ENCODE measurements at regions not wholly inside any gene's neighbourhood (a gene's known extent, or its start where the extent isn't known, plus 50 kb on each side); places are given as distances from the start of the nearest gene placed in this dataset.

DNA sequence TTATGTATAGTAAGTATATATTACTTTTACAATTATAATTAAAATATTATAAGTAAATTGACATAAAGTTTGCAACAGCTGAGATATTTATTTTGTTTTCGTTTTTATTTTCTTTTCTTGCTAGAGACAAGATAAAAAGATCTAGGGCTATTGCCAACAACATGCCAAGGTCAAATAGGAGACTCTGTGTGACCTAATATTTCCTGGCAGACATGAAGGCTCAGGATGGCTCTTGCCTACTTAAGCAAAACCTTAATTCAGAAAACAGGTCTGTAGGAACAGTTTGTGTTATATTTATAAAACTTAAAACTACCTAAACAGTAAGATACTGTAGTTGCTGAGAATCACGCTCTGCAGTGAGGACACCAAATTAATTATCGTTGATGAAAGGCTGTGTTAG lies 145.2 kb downstream of the RFC3 start:
- Mint-ChIP-seq H3K4me3 (no peak overlapping the region), H3K27me3 (no peaks in the 10 kb centered on the region), H3K4me1 (ENCODE audit: low read depth) (no peaks in the 10 kb centered on the region), H3K36me3 (ENCODE audit: low read depth) (no peaks in the 10 kb centered on the region), H3K27ac (no peak overlapping the region), H3K9me3 (no peaks in the 10 kb centered on the region)
- POLR2A ChIA-PET, result no interaction called here
- TF ChIP-seq, protein P1, sequence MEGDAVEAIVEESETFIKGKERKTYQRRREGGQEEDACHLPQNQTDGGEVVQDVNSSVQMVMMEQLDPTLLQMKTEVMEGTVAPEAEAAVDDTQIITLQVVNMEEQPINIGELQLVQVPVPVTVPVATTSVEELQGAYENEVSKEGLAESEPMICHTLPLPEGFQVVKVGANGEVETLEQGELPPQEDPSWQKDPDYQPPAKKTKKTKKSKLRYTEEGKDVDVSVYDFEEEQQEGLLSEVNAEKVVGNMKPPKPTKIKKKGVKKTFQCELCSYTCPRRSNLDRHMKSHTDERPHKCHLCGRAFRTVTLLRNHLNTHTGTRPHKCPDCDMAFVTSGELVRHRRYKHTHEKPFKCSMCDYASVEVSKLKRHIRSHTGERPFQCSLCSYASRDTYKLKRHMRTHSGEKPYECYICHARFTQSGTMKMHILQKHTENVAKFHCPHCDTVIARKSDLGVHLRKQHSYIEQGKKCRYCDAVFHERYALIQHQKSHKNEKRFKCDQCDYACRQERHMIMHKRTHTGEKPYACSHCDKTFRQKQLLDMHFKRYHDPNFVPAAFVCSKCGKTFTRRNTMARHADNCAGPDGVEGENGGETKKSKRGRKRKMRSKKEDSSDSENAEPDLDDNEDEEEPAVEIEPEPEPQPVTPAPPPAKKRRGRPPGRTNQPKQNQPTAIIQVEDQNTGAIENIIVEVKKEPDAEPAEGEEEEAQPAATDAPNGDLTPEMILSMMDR (IDR thresholded peaks at IDR 0.05), result no peak
- DNase-seq (no peak), ATAC-seq (ENCODE audit: poor library complexity) (no peak)
- H3K9me3 ChIP-seq (ENCODE audit: control insufficient read depth in 1 of 2, insufficient read depth in 1 of 2, low read length in 2 of 2), result peaks cover 0 to 1% of the 10 kb centered on the region in 2 experiments
- no peaks in the 10 kb centered on the region for H3K36me3 ChIP-seq (ENCODE audit: insufficient read depth, low read length)
- intact Hi-C loops (cut with DNase I, micrococcal nuclease), result no loop called here
- H3K4me1 ChIP-seq (ENCODE audit: insufficient read depth, low read length), result no peaks in the 10 kb centered on the region
- no peaks in the 10 kb centered on the region for H3K27me3 ChIP-seq (ENCODE audit: control insufficient read depth in 1 of 2, insufficient read depth in 2 of 2, low read length in 2 of 2)
- H3K27ac ChIP-seq (ENCODE audit: low read depth in 1 of 2, low read length in 2 of 2), result no peak overlapping the region
- no peak overlapping the region for H3K4me3 ChIP-seq (ENCODE audit: low read length)
- CTCF ChIA-PET, result no interaction called here

DNA sequence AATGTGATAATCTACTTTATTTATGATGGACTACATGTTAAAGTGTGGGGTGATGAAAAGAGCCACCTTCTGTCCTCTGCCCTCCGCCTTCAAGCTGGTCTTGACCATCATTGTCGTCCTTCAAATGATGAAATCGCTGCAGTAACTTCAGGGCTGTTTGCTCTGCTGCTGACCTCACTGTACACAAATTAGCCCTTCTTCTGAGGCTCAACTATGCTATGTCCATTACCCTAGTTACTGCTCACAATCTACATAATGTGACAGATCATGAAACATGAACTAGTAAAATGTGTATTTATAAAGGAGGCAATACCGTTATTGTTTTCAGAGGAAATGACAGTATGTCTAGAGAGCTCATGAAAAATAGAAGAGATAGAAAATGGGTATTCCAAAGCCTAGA lies 145.9 kb downstream of the RFC3 start:
- Mint-ChIP-seq H3K4me1 (ENCODE audit: low read depth) (no peaks in the 10 kb centered on the region), H3K36me3 (ENCODE audit: low read depth) (no peaks in the 10 kb centered on the region), H3K9me3 (no peaks in the 10 kb centered on the region), H3K27me3 (no peaks in the 10 kb centered on the region), H3K27ac (no peak overlapping the region), H3K4me3 (no peak overlapping the region)
- TF ChIP-seq, protein P1 (IDR thresholded peaks at IDR 0.05), result no peak
- ChIA-PET CTCF (no interaction called here), POLR2A (no interaction called here)
- Histone ChIP-seq H3K27ac (ENCODE audit: low read depth in 1 of 2, low read length in 2 of 2) (no peak overlapping the region), H3K4me1 (ENCODE audit: insufficient read depth, low read length) (no peaks in the 10 kb centered on the region), H3K36me3 (ENCODE audit: insufficient read depth, low read length) (no peaks in the 10 kb centered on the region), H3K4me3 (ENCODE audit: low read length) (no peak overlapping the region), H3K9me3 (ENCODE audit: control insufficient read depth in 1 of 2, insufficient read depth in 1 of 2, low read length in 2 of 2) (peaks cover 0 to 4% of the 10 kb centered on the region in 2 experiments), H3K27me3 (ENCODE audit: control insufficient read depth in 1 of 2, insufficient read depth in 2 of 2, low read length in 2 of 2) (no peaks in the 10 kb centered on the region)
- DNase-seq (no peak), ATAC-seq (ENCODE audit: poor library complexity) (no peak)
- intact Hi-C loops (cut with DNase I, micrococcal nuclease), result no loop called here

DNA sequence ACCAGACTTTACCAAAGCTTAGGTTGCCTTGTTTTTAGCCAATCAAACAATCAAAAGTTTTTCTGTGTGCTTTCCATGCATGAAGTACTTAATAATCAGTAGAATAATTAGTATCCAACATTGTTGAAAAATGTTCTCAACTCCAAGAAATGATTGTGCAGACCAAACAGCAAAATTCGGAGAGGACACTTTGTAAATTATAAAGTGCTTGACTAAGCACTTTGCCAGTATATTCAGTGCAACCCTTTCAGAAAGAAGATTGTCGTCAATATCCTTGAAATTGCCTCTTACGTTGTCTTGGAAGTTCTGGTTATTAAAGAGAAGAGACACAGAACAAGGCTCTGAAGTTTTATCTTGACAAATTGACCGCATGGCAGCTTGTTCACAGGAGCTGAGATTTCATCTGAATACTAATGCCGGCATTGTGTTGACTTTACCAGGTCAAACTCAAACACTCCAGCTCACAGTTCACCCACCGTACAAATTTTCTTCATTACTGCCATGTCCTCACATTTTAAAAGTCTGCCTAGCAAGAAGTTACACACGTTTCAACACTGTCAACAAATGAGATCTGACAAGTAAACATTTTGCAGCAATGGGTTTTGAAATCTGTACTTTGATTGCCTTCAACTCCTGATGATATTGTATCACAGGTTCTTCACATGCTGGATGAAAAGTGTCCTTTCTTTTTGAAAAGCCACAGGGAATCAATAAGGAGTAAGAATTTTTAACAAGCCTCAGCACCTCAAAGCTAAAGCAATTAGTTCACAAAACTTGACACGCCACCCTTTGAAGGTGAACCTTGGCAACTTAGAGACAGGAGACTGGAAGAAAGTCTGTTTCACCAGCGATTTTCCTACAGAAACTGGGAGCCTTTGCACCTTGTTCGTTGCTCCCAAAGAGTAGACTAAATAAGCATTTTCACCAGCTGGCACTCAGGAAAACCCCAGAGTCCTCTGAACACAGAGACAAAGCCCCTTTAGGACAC lies 150.9 kb downstream of the RFC3 start:
- DNase-seq (no peak), ATAC-seq (ENCODE audit: poor library complexity) (no peak)
- H3K27ac ChIP-seq (ENCODE audit: low read depth in 1 of 2, low read length in 2 of 2), result no peak overlapping the region
- H3K27me3 Mint-ChIP-seq, result no peaks in the 10 kb centered on the region
- no peaks in the 10 kb centered on the region for H3K4me1 ChIP-seq (ENCODE audit: insufficient read depth, low read length)
- peaks cover 5% of the 10 kb centered on the region for H3K9me3 Mint-ChIP-seq
- ChIA-PET POLR2A (no interaction called here), CTCF (no interaction called here)
- H3K36me3 Mint-ChIP-seq (ENCODE audit: low read depth), result no peaks in the 10 kb centered on the region
- H3K4me3 ChIP-seq (ENCODE audit: low read length), result no peak overlapping the region
- no peaks in the 10 kb centered on the region for H3K4me1 Mint-ChIP-seq (ENCODE audit: low read depth)
- no peaks in the 10 kb centered on the region for H3K36me3 ChIP-seq (ENCODE audit: insufficient read depth, low read length)
- intact Hi-C loops (cut with DNase I, micrococcal nuclease), result no loop called here
- TF ChIP-seq, protein P1 (IDR thresholded peaks at IDR 0.05), result no peak
- H3K27ac Mint-ChIP-seq, result no peak overlapping the region
- no peaks in the 10 kb centered on the region for H3K27me3 ChIP-seq (ENCODE audit: control insufficient read depth in 1 of 2, insufficient read depth in 2 of 2, low read length in 2 of 2)
- H3K4me3 Mint-ChIP-seq, result no peak overlapping the region
- peaks cover 0 to 4% of the 10 kb centered on the region in 2 experiments for H3K9me3 ChIP-seq (ENCODE audit: control insufficient read depth in 1 of 2, insufficient read depth in 1 of 2, low read length in 2 of 2)
